ENCODE measurements at regions not wholly inside any gene's neighbourhood (a gene's known extent, or its start where the extent isn't known, plus 50 kb on each side); places are given as distances from the start of the nearest gene placed in this dataset.

GRCh38 chr3:135896613-135897012, 68.9 kb upstream of the PPP2R3A start:
- in situ Hi-C loops (cut with MboI; ENCODE audit: low pct_ligation_motif_present in 1 of 4, low pct_unique_long_range_greater_than_20kb in 1 of 4, low sequenced_read_pairs in 3 of 4) (loop anchor here (10.0 to 25.0 kb wide), 3 partner anchors 1109 to 1302 kb away; partner anchors contain the start of gene EPHB1 (in 3 of the 4)), intact Hi-C loops (cut with DNase I; ENCODE audit: low total_unique reads) (loop anchor here (5.0 to 10.0 kb wide), 2 partner anchors 1102 to 1434 kb away; partner anchors contain the start of gene EPHB1)
- TF ChIP-seq POLR2AphosphoS5 (IDR thresholded peaks at IDR 0.05) (no peak), EP300 (IDR thresholded peaks at IDR 0.05; ENCODE audit: low read depth) (no peak), CTCF (IDR thresholded peaks at IDR 0.05) (no peak), POLR2A (IDR thresholded peaks at IDR 0.05) (no peak)
- Histone ChIP-seq H3K27ac (no peak overlapping the region), H3K27me3 (no peaks in the 10 kb centered on the region), H3K9me3 (no peaks in the 10 kb centered on the region), H3K4me1 (no peaks in the 10 kb centered on the region), H3K36me3 (no peaks in the 10 kb centered on the region), H3K4me3 (no peak overlapping the region)
- 85 to 88% methylated on average over 2 of the region's 2 CpGs for WGBS, 2 donors (ENCODE audit: low coverage in 1 of 2)
- no peak for DNase-seq

GRCh38 chr3:135897715-135898114, 67.8 kb upstream of the PPP2R3A start:
- intact Hi-C loops (cut with DNase I; ENCODE audit: low total_unique reads): loop anchor here (5.0 to 10.0 kb wide), 2 partner anchors 1103 to 1435 kb away; partner anchors contain the start of gene EPHB1
- TF ChIP-seq CTCF (IDR thresholded peaks at IDR 0.05) (no peak), POLR2AphosphoS5 (IDR thresholded peaks at IDR 0.05) (no peak), POLR2A (IDR thresholded peaks at IDR 0.05) (no peak), EP300 (IDR thresholded peaks at IDR 0.05; ENCODE audit: low read depth) (no peak)

GRCh38 chr3:135898774-135899173, 66.8 kb upstream of the PPP2R3A start:
- in situ Hi-C loops (cut with MboI; ENCODE audit: low pct_ligation_motif_present in 1 of 4, low pct_unique_long_range_greater_than_20kb in 1 of 4, low sequenced_read_pairs in 3 of 4) (loop anchor here (10.0 to 25.0 kb wide), 3 partner anchors 1111 to 1304 kb away; partner anchors contain the start of gene EPHB1 (in 3 of the 4)), intact Hi-C loops (cut with DNase I; ENCODE audit: low total_unique reads) (loop anchor here (5.0 to 10.0 kb wide), 2 partner anchors 1104 to 1436 kb away; partner anchors contain the start of gene EPHB1)
- no peak overlapping the region for H3K27ac ChIP-seq
- H3K27me3 ChIP-seq: no peaks in the 10 kb centered on the region
- H3K4me1 ChIP-seq: no peaks in the 10 kb centered on the region
- no peak for DNase-seq
- H3K9me3 ChIP-seq: no peaks in the 10 kb centered on the region
- TF ChIP-seq EP300 (IDR thresholded peaks at IDR 0.05; ENCODE audit: low read depth) (no peak), CTCF (IDR thresholded peaks at IDR 0.05) (no peak), POLR2A (IDR thresholded peaks at IDR 0.05) (no peak)
- no peaks in the 10 kb centered on the region for H3K36me3 ChIP-seq
- H3K4me3 ChIP-seq: no peak overlapping the region
- WGBS, 2 donors (ENCODE audit: low coverage in 1 of 2): 76 to 79% methylated on average over 3 of the region's 3 CpGs

More at GRCh38 chr3:135897715-135898114, 67.8 kb upstream of the PPP2R3A start:
- H3K27ac ChIP-seq: no peak overlapping the region
- no peaks in the 10 kb centered on the region for H3K36me3 ChIP-seq
- 82% methylated on average over 1 of the region's 1 CpG; no CpG with 5 or more reads in 1 of the 2 donors for WGBS, 2 donors (ENCODE audit: low coverage in 1 of 2)
- no peak overlapping the region for H3K4me3 ChIP-seq
- no peaks in the 10 kb centered on the region for H3K27me3 ChIP-seq
- in situ Hi-C loops (cut with MboI; ENCODE audit: low pct_ligation_motif_present in 1 of 4, low pct_unique_long_range_greater_than_20kb in 1 of 4, low sequenced_read_pairs in 3 of 4): loop anchor here (10.0 to 25.0 kb wide), 3 partner anchors 1110 to 1303 kb away; partner anchors contain the start of gene EPHB1 (in 3 of the 4)
- no peaks in the 10 kb centered on the region for H3K4me1 ChIP-seq
- no peak for DNase-seq
- no peaks in the 10 kb centered on the region for H3K9me3 ChIP-seq

GRCh38 chr3:135905058-135905724, 60.3 kb upstream of the PPP2R3A start:
- H3K27me3 ChIP-seq: no peaks in the 10 kb centered on the region
- no peaks in the 10 kb centered on the region for H3K36me3 ChIP-seq
- no peaks in the 10 kb centered on the region for H3K4me1 ChIP-seq
- no peak overlapping the region for H3K27ac ChIP-seq
- TF ChIP-seq POLR2A (IDR thresholded peaks at IDR 0.05) (no peak), EP300 (IDR thresholded peaks at IDR 0.05; ENCODE audit: low read depth) (no peak), POLR2AphosphoS5 (IDR thresholded peaks at IDR 0.05) (no peak), CTCF (IDR thresholded peaks at IDR 0.05) (no peak)
- intact Hi-C loops (cut with DNase I; ENCODE audit: low total_unique reads) (no loop called here), in situ Hi-C loops (cut with MboI; ENCODE audit: low pct_ligation_motif_present in 1 of 4, low pct_unique_long_range_greater_than_20kb in 1 of 4, low sequenced_read_pairs in 3 of 4) (loop anchor here in 1 of 4 donors (25.0 kb wide), 1 partner anchor 132 kb away; no protein-coding TSS in a partner anchor)
- no peaks in the 10 kb centered on the region for H3K9me3 ChIP-seq
- no peak overlapping the region for H3K4me3 ChIP-seq
- 68 to 72% methylated on average over 3 to 5 of the region's 5 CpGs for WGBS, 2 donors (ENCODE audit: low coverage in 1 of 2)
- DNase-seq: no peak
